Glutamatergic neuron (in vitro differentiated cells): ENCODE measurements at regions not wholly inside any gene's neighbourhood (a gene's known extent, or its start where the extent isn't known, plus 50 kb on each side); places are given as distances from the start of the nearest gene placed in this dataset.

Source experiments
- DNase-seq: peaks from one replicate; pipeline ENCODE4 v3.0.0; 2022
- H3K27ac Mint-ChIP-seq: one replicate; pipeline ENCODE4 v1.8.0; 2020; ENCODE audit warnings: mild to moderate bottlenecking, mixed read lengths, inconsistent platforms; ENCODE audit not compliant: unreplicated experiment
- H3K27me3 Mint-ChIP-seq: one replicate; pipeline ENCODE4 v1.8.0; 2020; ENCODE audit warnings: mild to moderate bottlenecking, moderate library complexity, mixed read lengths, inconsistent platforms; ENCODE audit not compliant: unreplicated experiment
- H3K36me3 Mint-ChIP-seq: one replicate; pipeline ENCODE4 v1.8.0; 2020; ENCODE audit warnings: mild to moderate bottlenecking, mixed read lengths, inconsistent platforms; ENCODE audit not compliant: unreplicated experiment
- H3K4me1 Mint-ChIP-seq: one replicate; pipeline ENCODE4 v1.8.0; 2020; ENCODE audit warnings: mild to moderate bottlenecking, low read depth, mixed read lengths, inconsistent platforms; ENCODE audit not compliant: unreplicated experiment
- H3K4me3 Mint-ChIP-seq: one replicate; pipeline ENCODE4 v1.8.0; 2020; ENCODE audit warnings: mild to moderate bottlenecking, mixed read lengths, inconsistent platforms; ENCODE audit not compliant: unreplicated experiment
- H3K9me3 Mint-ChIP-seq: one replicate; pipeline ENCODE4 v1.8.0; 2020; ENCODE audit warnings: mild to moderate bottlenecking, moderate library complexity, mixed read lengths, inconsistent platforms; ENCODE audit not compliant: unreplicated experiment
- TF ChIP-seq, protein P1 (sequence below): fragments of 200-600 bp; sonication (generic); IDR thresholded peaks from one replicate; pipeline ENCODE4 v1.5.0; 2021; ENCODE audit not compliant: partially characterized antibody, unreplicated experiment

DNA sequence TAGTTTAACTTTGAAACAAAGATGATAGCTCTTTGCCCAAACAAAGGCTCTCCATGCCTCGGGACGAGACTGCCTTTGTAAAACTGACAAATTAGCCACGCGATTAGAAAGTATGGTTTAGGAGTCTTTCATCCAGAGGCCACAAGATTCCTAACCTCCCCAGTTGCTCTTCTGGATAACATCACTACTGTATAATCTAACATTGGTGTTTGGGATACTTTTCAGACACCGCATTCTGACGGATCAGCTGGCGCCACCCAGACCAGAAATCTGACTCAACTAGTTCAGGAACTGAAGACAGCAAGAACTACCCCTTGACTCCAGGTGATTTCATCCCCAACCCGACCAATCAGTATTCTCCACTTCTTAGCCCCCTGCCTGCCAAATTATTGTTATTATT, 98.1 kb upstream of the TEX13D start:
- Mint-ChIP-seq H3K27ac (no peak overlapping the region), H3K9me3 (no peaks in the 10 kb centered on the region), H3K4me1 (no peaks in the 10 kb centered on the region), H3K4me3 (no peak overlapping the region), H3K27me3 (peaks cover 2% of the 10 kb centered on the region), H3K36me3 (no peaks in the 10 kb centered on the region)
- TF ChIP-seq, protein P1, sequence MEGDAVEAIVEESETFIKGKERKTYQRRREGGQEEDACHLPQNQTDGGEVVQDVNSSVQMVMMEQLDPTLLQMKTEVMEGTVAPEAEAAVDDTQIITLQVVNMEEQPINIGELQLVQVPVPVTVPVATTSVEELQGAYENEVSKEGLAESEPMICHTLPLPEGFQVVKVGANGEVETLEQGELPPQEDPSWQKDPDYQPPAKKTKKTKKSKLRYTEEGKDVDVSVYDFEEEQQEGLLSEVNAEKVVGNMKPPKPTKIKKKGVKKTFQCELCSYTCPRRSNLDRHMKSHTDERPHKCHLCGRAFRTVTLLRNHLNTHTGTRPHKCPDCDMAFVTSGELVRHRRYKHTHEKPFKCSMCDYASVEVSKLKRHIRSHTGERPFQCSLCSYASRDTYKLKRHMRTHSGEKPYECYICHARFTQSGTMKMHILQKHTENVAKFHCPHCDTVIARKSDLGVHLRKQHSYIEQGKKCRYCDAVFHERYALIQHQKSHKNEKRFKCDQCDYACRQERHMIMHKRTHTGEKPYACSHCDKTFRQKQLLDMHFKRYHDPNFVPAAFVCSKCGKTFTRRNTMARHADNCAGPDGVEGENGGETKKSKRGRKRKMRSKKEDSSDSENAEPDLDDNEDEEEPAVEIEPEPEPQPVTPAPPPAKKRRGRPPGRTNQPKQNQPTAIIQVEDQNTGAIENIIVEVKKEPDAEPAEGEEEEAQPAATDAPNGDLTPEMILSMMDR: no peak
- DNase-seq: no peak

DNA sequence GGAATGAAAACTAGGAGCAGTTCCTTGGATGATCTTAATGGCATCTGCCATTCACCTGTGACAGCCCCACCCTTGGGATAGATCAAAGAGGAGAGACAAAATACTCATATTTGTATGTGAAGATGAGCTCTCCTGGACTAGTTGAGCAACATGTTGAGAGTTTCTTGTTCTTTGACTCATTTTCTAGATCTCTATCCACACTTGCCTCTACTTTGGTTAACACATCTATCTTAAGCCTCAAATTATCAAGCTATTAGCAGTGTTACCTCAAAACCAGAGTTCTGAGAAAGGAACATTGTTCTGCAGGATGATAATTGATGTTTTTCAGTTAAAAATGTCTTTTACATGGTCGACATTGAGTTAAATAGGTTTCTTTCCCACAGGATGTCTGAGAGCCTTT, 94.2 kb upstream of the TEX13D start:
- Mint-ChIP-seq H3K9me3 (no peaks in the 10 kb centered on the region), H3K36me3 (no peaks in the 10 kb centered on the region), H3K4me1 (no peaks in the 10 kb centered on the region), H3K27me3 (peaks cover 2% of the 10 kb centered on the region), H3K27ac (no peak overlapping the region), H3K4me3 (no peak overlapping the region)
- no peak for DNase-seq
- TF ChIP-seq, protein P1: no peak

DNA sequence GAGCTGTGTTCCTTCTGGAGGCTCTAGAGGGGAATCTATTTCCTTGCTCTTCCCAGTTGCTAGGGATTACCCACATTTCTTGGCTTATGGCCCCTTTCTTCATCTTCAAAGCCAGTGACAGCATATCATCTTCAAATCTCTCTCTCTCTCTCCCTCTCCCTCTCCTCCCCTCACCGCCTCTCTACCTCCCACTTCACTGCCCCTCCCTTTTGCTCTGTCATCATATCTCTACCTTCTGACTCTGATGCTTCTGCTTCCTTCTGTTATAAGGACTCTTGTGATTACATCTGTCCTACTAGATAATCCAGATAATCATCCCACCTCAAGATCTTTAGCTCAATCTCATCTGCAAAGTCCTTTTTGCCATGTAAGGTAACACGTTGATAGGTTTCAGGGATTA, 93.1 kb upstream of the TEX13D start:
- Mint-ChIP-seq H3K4me3 (no peak overlapping the region), H3K9me3 (no peaks in the 10 kb centered on the region), H3K36me3 (no peaks in the 10 kb centered on the region), H3K27ac (no peak overlapping the region), H3K4me1 (no peaks in the 10 kb centered on the region), H3K27me3 (peaks cover 2% of the 10 kb centered on the region)
- no peak for DNase-seq
- TF ChIP-seq, protein P1: no peak

DNA sequence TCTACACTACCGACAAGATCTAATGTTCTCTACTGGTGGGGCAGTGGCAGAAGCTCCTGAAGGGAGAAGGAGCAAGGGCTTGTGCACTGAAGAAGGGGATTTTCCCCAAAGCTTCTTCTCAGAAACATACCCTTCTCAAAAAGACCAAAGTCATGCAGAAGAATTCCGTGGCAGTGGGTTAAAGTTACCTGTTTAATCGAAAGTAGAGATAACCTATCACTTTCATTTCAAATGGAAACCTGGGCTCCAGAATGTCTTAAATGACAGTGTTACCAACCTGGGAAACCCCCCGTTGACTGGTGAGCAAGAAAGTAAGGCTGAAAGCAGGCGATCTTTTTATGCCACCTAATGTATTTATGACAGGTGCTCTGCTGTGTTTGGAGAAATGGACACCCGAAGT, 92.5 kb upstream of the TEX13D start:
- H3K9me3 Mint-ChIP-seq: no peaks in the 10 kb centered on the region
- no peak overlapping the region for H3K4me3 Mint-ChIP-seq
- no peaks in the 10 kb centered on the region for H3K4me1 Mint-ChIP-seq
- peaks cover 2% of the 10 kb centered on the region for H3K27me3 Mint-ChIP-seq
- DNase-seq: no peak
- H3K27ac Mint-ChIP-seq: no peak overlapping the region
- TF ChIP-seq, protein P1: no peak
- no peaks in the 10 kb centered on the region for H3K36me3 Mint-ChIP-seq

DNA sequence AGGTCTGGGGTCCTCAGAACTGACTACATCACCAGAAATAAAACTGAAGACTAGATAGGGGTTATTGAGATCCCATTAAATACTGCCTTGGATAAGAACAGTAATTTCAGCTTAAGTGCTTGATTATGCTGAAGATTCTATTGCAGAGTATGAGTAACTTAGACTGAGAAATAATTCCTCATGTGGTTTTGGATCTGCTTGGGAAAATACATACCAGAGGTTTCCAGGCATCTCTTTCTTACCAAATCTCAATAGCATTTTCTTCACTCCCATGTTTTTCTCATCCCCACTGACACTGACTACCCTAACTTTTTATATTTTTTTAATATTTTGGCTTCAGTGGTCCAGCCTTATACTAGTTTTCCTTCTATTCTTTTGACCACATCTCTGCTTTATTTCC, 92.0 kb upstream of the TEX13D start:
- H3K27ac Mint-ChIP-seq: no peak overlapping the region
- DNase-seq: no peak

More for the DNA sequence above, 92.0 kb upstream of the TEX13D start:
- no peaks in the 10 kb centered on the region for H3K36me3 Mint-ChIP-seq
- no peaks in the 10 kb centered on the region for H3K4me1 Mint-ChIP-seq
- TF ChIP-seq, protein P1: no peak
- no peaks in the 10 kb centered on the region for H3K9me3 Mint-ChIP-seq
- no peak overlapping the region for H3K4me3 Mint-ChIP-seq
- peaks cover 2% of the 10 kb centered on the region for H3K27me3 Mint-ChIP-seq
